Right lobe of liver (tissue), 6 donors: ENCODE measurements at regions not wholly inside any gene's neighbourhood (a gene's known extent, or its start where the extent isn't known, plus 50 kb on each side); places are given as distances from the start of the nearest gene placed in this dataset.
A peak's percentile ranks its signal among the peaks of the same experiment; 100 is the strongest.
"Not testable (repeated sequence)": the region's sequence is repeated elsewhere in the genome, so short reads cannot be mapped to it uniquely, and the experiment has no call there.

Experiments
- ATAC-seq, 4 donors: fragments of 200-7000 bp; cut with Tn5 transposase; one replicate each; pipeline ENCODE4 v1.9.1; 2020; ENCODE audit warnings: mild to moderate bottlenecking in 4 of 4, moderate library complexity in 4 of 4
- DNase-seq, 3 donors: peaks; one replicate each; pipeline ENCODE4 v3.0.0-alpha.2; 2020
- H3K27ac ChIP-seq, 3 donors: fragments of 200-600 bp; one replicate each; pipeline ENCODE4 v1.8.0; 2022
- H3K27me3 ChIP-seq, 2 donors: fragments of 200-600 bp; one replicate each; pipeline ENCODE4 v1.8.0; 2022
- H3K36me3 ChIP-seq, 4 donors: fragments of 200-600 bp; sonication (generic) in 1 of 4; one replicate each; pipeline versions ENCODE4 v1.5.1 to v1.8.0; 2017 to 2022; ENCODE audit warnings: control low read depth in 1 of 4
- H3K4me1 ChIP-seq, 4 donors: fragments of 200-600 bp; sonication (generic) in 1 of 4; one replicate each; pipeline versions ENCODE4 v1.5.1 to v1.8.0; 2017 to 2022; ENCODE audit warnings: control low read depth in 1 of 4
- H3K4me3 ChIP-seq, 3 donors: fragments of 200-600 bp; one replicate each; pipeline ENCODE4 v1.8.0; 2022
- H3K9me3 ChIP-seq, 4 donors: fragments of 200-600 bp; sonication (generic) in 1 of 4; one replicate each; pipeline versions ENCODE4 v1.5.1 to v1.8.0; 2017 to 2022; ENCODE audit warnings: control low read depth in 1 of 4
- POLR2A ChIP-seq: fragments of 450-650 bp; IDR thresholded peaks from one replicate; pipeline ENCODE4 v1.6.1; 2017; ENCODE audit warnings: antibody characterized with exemption, mild to moderate bottlenecking
- WGBS: methylation state at CpG from one replicate; pipeline ENCODE4 v1.1.6; 2018; ENCODE audit warnings: low coverage, low lambda C conversion rate; ENCODE audit not compliant: insufficient coverage; ENCODE audit errors: missing lambda C conversion rate; 5-methylcytosine and 5-hydroxymethylcytosine counted together
- intact Hi-C, 2 donors: fragments of 100-400 bp; cut with DNase I; formaldehyde crosslinking; loops; one replicate each; pipeline versions ENCODE4 v1.11.2 to v1.14.1; 2022
- TF ChIP-seq, protein P1 (sequence below), 4 donors: fragments of 200-600 bp in 3 of 4; fragments of 450-650 bp in 1 of 4; IDR thresholded peaks; one replicate each; pipeline versions ENCODE4 v1.5.1 to v1.8.0; 2016 to 2022; ENCODE audit warnings: antibody characterized with exemption in 4 of 4, mild to moderate bottlenecking in 2 of 4
- donor health status: DM: no; HTN: yes; CAD: no.
- donor health status: DM: no; HTN: no; CAD: no.
- donor health status: DM: no; HTN: no; CAD: no.
- donor health status: DM: no; HTN: yes; CAD: no.
- donor health status: DM: no; HTN: yes; CAD: no.

DNA sequence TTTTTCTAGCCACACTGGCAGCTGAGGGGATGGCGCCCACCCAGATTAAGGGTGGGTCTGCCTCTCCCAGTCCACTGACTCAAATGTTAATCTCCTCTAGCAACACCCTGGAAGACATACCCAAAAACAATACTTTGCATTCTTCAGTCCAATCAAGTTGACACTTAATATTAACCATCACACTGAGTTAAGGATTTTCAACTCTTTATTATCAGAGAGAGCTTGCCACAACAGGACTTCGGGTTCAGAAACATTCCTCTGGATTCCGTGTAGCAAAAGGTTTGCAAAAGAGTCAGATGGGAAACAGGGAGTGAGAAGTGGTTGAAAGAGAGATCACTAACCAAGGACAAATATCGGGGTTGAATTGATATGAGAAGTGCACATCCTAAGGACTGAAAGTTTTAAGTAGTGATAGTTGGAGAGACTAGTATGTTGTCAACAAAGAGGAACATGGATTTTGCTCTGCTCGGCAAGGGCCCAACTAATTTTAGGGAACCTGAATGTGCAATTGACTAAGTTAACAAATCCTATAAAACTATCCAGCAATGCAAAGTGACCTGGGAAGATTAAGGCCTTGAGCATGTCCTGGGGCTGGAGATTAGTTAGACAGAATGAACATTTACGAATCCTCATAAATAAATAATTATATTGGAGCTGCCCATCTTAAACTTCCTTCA, 137.0 kb upstream of the TENT5A start:
- H3K4me1 ChIP-seq: peaks cover 0 to 3% (median 0%) of the 10 kb centered on the region in 4 donors
- no peaks in the 10 kb centered on the region for H3K9me3 ChIP-seq
- DNase-seq (no peak), ATAC-seq (peak in 2 of 4 donors; percentile 37 to 68)
- intact Hi-C loops: no loop called here
- H3K4me3 ChIP-seq: no peak overlapping the region
- H3K27me3 ChIP-seq: no peaks in the 10 kb centered on the region
- H3K36me3 ChIP-seq: no peaks in the 10 kb centered on the region
- H3K27ac ChIP-seq: no peak overlapping the region
- 77% methylated on average over 6 of the region's 6 CpGs for WGBS
- no peak for TF ChIP-seq POLR2A
- TF ChIP-seq, protein P1, sequence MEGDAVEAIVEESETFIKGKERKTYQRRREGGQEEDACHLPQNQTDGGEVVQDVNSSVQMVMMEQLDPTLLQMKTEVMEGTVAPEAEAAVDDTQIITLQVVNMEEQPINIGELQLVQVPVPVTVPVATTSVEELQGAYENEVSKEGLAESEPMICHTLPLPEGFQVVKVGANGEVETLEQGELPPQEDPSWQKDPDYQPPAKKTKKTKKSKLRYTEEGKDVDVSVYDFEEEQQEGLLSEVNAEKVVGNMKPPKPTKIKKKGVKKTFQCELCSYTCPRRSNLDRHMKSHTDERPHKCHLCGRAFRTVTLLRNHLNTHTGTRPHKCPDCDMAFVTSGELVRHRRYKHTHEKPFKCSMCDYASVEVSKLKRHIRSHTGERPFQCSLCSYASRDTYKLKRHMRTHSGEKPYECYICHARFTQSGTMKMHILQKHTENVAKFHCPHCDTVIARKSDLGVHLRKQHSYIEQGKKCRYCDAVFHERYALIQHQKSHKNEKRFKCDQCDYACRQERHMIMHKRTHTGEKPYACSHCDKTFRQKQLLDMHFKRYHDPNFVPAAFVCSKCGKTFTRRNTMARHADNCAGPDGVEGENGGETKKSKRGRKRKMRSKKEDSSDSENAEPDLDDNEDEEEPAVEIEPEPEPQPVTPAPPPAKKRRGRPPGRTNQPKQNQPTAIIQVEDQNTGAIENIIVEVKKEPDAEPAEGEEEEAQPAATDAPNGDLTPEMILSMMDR (IDR thresholded peaks at IDR 0.05): no peak

DNA sequence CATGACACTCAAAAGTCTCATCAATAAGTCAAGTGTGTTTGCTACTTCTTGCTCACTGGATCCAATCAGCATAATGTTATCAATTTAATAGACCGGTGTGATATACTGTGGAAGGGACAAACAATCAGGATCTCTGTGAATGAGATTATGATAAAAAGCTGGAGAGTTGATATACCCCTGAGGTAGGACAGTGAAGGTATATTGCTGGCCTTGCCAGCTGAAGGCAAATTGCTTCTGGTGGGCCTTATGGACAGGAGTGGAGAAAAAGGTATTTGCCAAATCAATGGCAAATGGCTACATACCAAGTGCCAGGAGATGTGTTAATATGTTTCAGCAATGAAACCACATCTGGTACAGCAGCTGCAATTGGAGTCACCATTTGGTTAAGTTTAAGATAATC, 134.4 kb upstream of the TENT5A start:
- DNase-seq, intact Hi-C loops, H3K27ac ChIP-seq, H3K4me3 ChIP-seq, ATAC-seq, H3K9me3 ChIP-seq, H3K36me3 ChIP-seq, H3K27me3 ChIP-seq, H3K4me1 ChIP-seq: not testable (repeated sequence)
- WGBS: 94% methylated on average over 1 of the region's 1 CpG

DNA sequence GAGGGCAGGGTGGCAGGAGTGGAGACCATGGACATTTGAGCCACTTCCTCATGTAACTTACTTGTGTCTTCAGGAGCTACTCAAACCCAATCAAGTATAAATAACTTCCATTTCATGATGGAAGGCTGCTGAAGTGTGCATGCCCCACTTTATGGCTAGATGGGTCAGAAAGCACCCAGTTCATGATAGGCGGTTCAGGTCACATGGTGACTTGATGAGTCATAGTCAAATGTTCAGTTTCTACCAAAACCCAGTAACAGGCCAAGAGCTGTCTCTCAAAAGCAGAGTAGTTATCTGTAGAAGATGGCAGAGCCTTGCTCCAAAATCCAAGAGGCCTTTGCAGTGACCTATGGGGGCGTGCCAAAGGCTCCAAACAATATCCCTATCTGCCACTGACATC, 133.7 kb upstream of the TENT5A start:
- intact Hi-C loops: no loop called here
- Histone ChIP-seq H3K4me1 (no peaks in the 10 kb centered on the region), H3K9me3 (no peaks in the 10 kb centered on the region), H3K4me3 (no peak overlapping the region), H3K27me3 (no peaks in the 10 kb centered on the region), H3K27ac (no peak overlapping the region), H3K36me3 (no peaks in the 10 kb centered on the region)
- TF ChIP-seq, protein P1 (IDR thresholded peaks at IDR 0.05): no peak
- TF ChIP-seq POLR2A: no peak
- WGBS: 80% methylated on average over 1 of the region's 2 CpGs
- ATAC-seq: no peak
- no peak for DNase-seq

DNA sequence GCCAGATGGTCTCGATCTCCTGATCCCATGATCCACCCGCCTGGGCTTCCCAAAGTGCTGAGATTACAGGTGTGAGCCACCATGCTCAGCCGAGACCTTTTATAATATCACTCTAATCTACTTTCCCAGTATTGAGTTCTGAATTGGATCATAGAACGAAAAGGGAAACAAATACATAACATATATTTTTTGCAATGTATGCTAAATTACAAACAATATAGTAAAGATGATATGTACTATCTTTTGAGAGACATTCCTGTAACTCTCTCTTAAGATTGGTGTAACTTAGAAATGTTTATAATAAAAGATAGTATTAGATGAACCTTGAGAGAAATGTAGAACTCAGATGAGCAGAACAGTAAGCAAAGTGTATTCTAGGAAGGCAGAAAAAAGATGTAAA, 129.2 kb upstream of the TENT5A start:
- WGBS: 91% methylated on average over 4 of the region's 4 CpGs
- intact Hi-C loops: no loop called here
- Histone ChIP-seq H3K27me3 (no peaks in the 10 kb centered on the region), H3K36me3 (no peaks in the 10 kb centered on the region), H3K4me3 (no peak overlapping the region), H3K27ac (no peak overlapping the region), H3K9me3 (no peaks in the 10 kb centered on the region), H3K4me1 (no peaks in the 10 kb centered on the region)
- no peak for ATAC-seq
- TF ChIP-seq, protein P1 (IDR thresholded peaks at IDR 0.05): no peak
- no peak for TF ChIP-seq POLR2A
- no peak for DNase-seq

DNA sequence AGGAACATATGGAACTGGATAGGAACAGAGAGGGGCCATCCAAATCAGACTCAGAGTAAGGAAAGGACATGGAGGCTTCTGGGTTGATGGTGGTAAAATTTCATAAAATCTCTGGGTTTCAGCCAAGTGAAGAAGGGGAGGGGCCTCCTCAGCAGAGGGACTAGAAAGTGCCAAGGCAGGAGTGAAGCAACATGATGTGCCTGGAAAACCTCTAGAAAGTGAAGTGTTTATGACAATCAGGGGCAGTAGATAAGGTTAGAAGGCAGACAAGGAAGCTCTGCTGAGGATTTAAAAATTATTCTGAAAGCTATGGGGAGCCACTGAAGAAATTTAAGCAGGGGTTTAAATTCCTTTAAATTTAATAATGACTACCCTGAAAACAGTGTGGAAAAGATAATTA, 126.0 kb upstream of the TENT5A start:
- Histone ChIP-seq H3K36me3 (no peaks in the 10 kb centered on the region), H3K27me3 (no peaks in the 10 kb centered on the region), H3K4me1 (no peaks in the 10 kb centered on the region), H3K27ac (no peak overlapping the region), H3K4me3 (no peak overlapping the region), H3K9me3 (no peaks in the 10 kb centered on the region)
- TF ChIP-seq, protein P1 (IDR thresholded peaks at IDR 0.05): no peak
- TF ChIP-seq POLR2A: no peak
- DNase-seq (no peak), ATAC-seq (peak in 1 of 4 donors; percentile 18)
- intact Hi-C loops: no loop called here
